ENCODE measurements at regions not wholly inside any gene's neighbourhood (a gene's known extent, or its start where the extent isn't known, plus 50 kb on each side); places are given as distances from the start of the nearest gene placed in this dataset.
"Not testable (repeated sequence)": the region's sequence is repeated elsewhere in the genome, so short reads cannot be mapped to it uniquely, and the experiment has no call there.

DNA sequence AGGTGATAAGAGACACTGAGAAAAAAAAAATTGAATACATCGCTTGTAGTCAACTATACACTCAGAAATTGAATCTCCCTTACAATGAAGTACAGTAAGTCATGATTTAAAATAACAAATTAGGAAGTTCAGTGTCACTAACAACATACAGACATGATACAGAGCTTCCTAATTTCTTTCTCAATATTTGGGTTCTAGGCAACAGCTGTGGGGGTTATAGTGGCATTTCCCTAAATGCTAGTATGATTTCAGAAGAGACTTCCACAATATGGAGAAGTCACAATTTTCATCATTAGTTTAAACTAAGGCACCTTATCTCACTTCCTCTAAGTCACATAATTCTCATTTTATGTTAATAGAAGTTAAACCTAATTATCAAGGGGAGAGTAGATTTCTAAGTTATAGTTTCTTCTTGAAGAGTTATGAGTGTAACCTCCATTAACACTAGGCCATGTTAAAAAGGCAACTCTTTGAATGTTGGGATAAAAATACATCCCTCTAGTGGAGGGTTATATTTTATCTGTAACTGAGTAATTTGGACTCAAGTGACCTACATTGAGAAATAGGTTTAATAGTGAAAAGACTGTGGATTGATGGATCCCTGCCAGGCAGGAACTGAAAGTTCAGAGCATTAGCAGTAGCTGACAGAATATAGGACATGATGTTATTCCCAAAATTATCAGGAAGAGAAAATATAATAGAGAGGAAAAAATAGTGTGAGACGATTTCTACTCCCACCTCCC is 286.0 kb upstream of the SUCLG2 start:
- Mint-ChIP-seq H3K9me3 (peaks cover 7% of the 10 kb centered on the region), H3K4me1 (ENCODE audit: low read depth) (no peaks in the 10 kb centered on the region), H3K4me3 (no peak overlapping the region), H3K27ac (no peak overlapping the region), H3K36me3 (ENCODE audit: low read depth) (no peaks in the 10 kb centered on the region), H3K27me3 (ENCODE audit: insufficient read depth) (no peaks in the 10 kb centered on the region)
- intact Hi-C loops (cut with micrococcal nuclease), result no loop called here
- no peak for DNase-seq (ENCODE audit: low spot score)

DNA sequence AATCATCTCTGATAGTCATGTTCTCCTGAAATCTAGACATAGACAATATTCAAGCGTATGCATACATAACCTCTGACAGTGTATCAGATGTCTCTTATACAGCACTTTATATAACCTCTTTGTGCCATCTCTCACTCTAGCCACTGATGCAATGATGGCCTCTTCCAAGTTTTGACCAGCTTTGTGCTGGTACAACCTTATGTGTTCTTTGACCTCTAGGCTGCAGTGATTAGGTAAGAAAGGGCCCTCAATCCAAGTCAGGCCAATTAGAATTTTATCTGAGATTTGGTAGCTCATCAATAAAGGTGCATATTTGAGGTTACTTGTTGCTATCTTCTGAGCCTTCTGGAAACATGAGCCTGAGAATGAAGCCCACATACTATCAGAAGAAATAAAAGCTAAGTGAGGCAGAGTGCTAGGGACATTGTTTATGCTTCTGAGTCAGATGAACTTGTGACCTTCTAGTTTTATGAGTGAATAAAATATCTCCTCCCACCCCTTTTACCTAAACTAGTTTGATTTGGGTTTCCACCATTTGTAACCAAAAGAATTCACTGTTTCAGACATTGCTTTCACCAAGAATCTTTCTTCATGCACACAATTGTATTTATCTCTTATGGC is 283.2 kb upstream of the SUCLG2 start:
- no peak for DNase-seq (ENCODE audit: low spot score)
- no peaks in the 10 kb centered on the region for H3K4me1 Mint-ChIP-seq (ENCODE audit: low read depth)
- H3K9me3 Mint-ChIP-seq, result peaks cover 7% of the 10 kb centered on the region
- no peak overlapping the region for H3K27ac Mint-ChIP-seq
- no peaks in the 10 kb centered on the region for H3K36me3 Mint-ChIP-seq (ENCODE audit: low read depth)
- H3K4me3 Mint-ChIP-seq, result no peak overlapping the region
- intact Hi-C loops (cut with micrococcal nuclease), result no loop called here
- H3K27me3 Mint-ChIP-seq (ENCODE audit: insufficient read depth), result no peaks in the 10 kb centered on the region

DNA sequence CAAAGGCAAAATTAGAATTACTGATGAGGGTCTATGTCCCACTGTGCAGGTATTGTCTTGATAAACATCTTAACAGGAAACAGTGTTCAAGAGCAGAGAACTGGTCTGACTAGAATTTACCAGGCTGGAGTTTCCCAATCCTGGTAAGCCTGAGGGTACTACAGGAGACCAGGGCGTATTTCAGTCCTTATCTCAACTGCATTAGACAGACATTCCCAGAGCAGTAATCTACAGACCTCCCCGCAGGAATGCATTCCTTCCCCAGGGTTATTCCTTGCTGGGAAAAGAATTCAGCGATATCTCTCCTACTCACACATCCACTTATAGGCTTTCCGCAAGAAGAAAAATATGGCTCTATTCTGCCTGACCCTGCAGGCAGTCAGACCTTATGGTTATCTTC is 276.0 kb upstream of the SUCLG2 start:
- H3K4me1 Mint-ChIP-seq (ENCODE audit: low read depth); DNase-seq (ENCODE audit: low spot score); H3K9me3 Mint-ChIP-seq; H3K27ac Mint-ChIP-seq; H3K4me3 Mint-ChIP-seq; intact Hi-C loops (cut with micrococcal nuclease); H3K27me3 Mint-ChIP-seq (ENCODE audit: insufficient read depth); H3K36me3 Mint-ChIP-seq (ENCODE audit: low read depth): not testable (repeated sequence)

DNA sequence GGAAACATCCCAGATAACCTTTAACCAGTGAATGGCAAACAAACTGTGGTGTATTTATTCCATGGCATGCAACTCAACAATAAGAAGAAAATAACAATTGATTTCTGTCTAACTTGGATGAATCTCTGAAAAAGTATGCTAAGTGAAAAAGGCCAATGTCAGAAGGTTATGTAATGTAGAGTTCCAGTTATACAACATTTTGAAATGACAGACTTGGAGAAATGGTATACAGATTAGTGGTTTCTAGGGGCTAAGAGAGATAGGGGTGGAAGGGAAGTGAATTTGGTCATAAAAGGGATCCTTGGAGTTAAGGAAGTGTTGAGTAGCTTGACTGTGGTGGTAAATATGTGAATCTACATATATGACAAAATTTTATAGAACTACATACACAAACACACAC is 269.4 kb upstream of the SUCLG2 start:
- Mint-ChIP-seq H3K9me3 (no peaks in the 10 kb centered on the region), H3K4me3 (no peak overlapping the region), H3K4me1 (ENCODE audit: low read depth) (no peaks in the 10 kb centered on the region), H3K27me3 (ENCODE audit: insufficient read depth) (no peaks in the 10 kb centered on the region), H3K36me3 (ENCODE audit: low read depth) (no peaks in the 10 kb centered on the region), H3K27ac (no peak overlapping the region)
- no peak for DNase-seq (ENCODE audit: low spot score)
- intact Hi-C loops (cut with micrococcal nuclease), result no loop called here

DNA sequence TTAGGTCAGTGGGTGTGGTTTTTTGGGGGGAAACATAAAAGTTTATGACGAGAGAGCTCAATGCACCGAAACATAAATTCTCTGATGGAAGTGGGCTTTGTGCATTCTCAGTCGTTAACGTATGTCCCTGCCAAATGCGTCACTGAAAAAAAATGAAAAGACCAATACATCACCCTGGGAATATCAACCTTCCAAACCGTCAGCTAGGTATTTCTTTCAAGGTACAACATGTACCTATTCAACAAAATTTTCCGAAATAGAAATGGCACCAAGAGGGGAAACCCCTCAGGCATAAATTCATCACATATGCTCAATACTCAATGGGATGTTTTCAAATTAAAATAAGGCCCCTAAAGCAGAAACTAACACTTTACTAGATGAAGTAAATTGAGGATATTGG is 266.6 kb upstream of the SUCLG2 start:
- H3K27ac Mint-ChIP-seq, result no peak overlapping the region
- no peak overlapping the region for H3K4me3 Mint-ChIP-seq
- intact Hi-C loops (cut with micrococcal nuclease), result no loop called here
- H3K27me3 Mint-ChIP-seq (ENCODE audit: insufficient read depth), result no peaks in the 10 kb centered on the region
- no peaks in the 10 kb centered on the region for H3K36me3 Mint-ChIP-seq (ENCODE audit: low read depth)
- H3K9me3 Mint-ChIP-seq, result no peaks in the 10 kb centered on the region
- no peak for DNase-seq (ENCODE audit: low spot score)
- no peaks in the 10 kb centered on the region for H3K4me1 Mint-ChIP-seq (ENCODE audit: low read depth)

DNA sequence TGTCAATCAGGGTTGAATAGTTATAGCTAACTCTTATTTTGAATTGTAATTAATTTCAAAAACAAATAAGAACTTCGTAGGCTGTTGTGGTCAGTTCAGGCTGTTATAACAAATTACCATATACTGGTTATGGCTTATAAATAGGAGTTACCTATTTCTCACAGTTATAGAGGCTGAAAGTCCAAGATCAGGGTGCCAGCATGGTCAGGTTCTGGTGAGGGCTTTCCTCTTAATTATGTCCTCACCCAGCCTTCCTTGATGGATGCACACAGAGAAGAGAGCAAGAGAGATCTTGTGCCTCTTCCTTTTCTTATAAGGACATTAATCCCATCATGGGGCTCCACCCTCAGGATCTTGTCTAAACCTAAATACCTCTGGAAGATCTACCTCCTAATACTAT is 265.9 kb upstream of the SUCLG2 start:
- no peaks in the 10 kb centered on the region for H3K27me3 Mint-ChIP-seq (ENCODE audit: insufficient read depth)
- DNase-seq (ENCODE audit: low spot score), result no peak
- intact Hi-C loops (cut with micrococcal nuclease), result no loop called here
- no peaks in the 10 kb centered on the region for H3K4me1 Mint-ChIP-seq (ENCODE audit: low read depth)
- no peaks in the 10 kb centered on the region for H3K36me3 Mint-ChIP-seq (ENCODE audit: low read depth)
- H3K4me3 Mint-ChIP-seq, result no peak overlapping the region
- H3K27ac Mint-ChIP-seq, result no peak overlapping the region
- H3K9me3 Mint-ChIP-seq, result no peaks in the 10 kb centered on the region

DNA sequence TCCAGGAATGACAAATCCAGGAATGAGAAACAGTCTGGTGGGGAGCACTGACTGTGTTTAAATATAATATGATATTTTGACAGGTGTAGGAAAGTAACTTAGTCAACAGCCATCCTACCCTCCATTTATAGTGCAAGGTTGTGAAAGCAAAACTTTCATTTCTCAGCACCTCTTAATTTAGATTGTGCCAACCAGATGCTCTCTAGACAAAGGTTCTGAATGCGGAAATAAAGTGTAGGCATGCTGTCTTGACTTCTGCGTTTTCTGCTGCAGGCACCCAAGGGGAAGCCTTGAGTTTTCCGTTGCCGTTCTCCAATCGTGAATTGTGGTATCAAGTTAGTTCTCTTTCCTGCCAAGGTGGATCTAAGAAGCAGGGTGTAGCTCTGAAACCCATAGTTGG is 261.9 kb upstream of the SUCLG2 start:
- Mint-ChIP-seq H3K27me3 (ENCODE audit: insufficient read depth) (no peaks in the 10 kb centered on the region), H3K9me3 (no peaks in the 10 kb centered on the region)
- intact Hi-C loops (cut with micrococcal nuclease), result no loop called here

DNA sequence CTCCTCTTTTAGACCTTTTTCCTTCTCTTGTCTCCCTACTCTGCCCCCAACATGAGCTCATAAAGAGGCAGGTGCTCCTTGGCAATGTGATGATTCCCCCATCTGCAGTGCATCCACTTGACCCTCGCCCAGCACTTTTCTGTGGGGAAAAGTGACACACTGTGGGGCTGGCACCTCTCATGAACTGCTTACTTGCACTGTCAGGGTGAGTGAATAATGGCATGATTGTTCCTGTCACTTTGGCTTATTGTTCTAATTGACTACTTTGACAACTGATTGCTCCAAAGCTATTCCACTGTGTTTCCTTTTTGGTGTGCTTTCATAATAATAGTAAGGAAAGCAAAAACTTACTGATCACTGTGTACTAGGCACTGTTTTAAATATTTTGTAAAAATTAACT is 253.3 kb upstream of the SUCLG2 start:
- Mint-ChIP-seq H3K27me3 (ENCODE audit: insufficient read depth) (no peaks in the 10 kb centered on the region), H3K36me3 (ENCODE audit: low read depth) (no peaks in the 10 kb centered on the region), H3K9me3 (no peaks in the 10 kb centered on the region), H3K4me3 (no peak overlapping the region), H3K4me1 (ENCODE audit: low read depth) (no peaks in the 10 kb centered on the region), H3K27ac (no peak overlapping the region)
- no peak for DNase-seq (ENCODE audit: low spot score)
- intact Hi-C loops (cut with micrococcal nuclease), result no loop called here

More for the DNA sequence above, 261.9 kb upstream of the SUCLG2 start:
- Mint-ChIP-seq H3K27ac (no peak overlapping the region), H3K4me1 (ENCODE audit: low read depth) (no peaks in the 10 kb centered on the region), H3K36me3 (ENCODE audit: low read depth) (no peaks in the 10 kb centered on the region), H3K4me3 (no peak overlapping the region)
- no peak for DNase-seq (ENCODE audit: low spot score)

DNA sequence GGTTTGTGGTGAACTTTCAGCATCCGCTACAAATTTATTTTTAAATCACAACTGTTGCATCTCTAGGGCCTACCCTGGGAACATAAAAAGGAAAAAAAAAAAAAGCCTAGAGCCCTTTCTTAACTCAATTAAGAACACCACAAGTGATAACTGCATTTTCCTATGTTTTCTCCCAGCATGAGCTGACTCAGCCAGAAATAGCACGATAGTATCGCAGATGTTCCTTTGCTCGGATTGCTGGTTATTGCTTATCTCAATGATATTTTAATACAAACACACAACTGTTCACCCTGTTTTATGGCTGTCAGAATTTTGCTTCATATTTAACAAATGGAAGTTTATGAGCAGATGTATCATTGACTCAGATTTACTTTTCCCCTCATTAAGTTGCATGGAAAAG is 251.8 kb upstream of the SUCLG2 start:
- intact Hi-C loops (cut with micrococcal nuclease), result no loop called here
- no peaks in the 10 kb centered on the region for H3K9me3 Mint-ChIP-seq
- DNase-seq (ENCODE audit: low spot score), result no peak
- H3K27me3 Mint-ChIP-seq (ENCODE audit: insufficient read depth), result no peaks in the 10 kb centered on the region
- no peak overlapping the region for H3K27ac Mint-ChIP-seq
- H3K36me3 Mint-ChIP-seq (ENCODE audit: low read depth), result no peaks in the 10 kb centered on the region
- H3K4me1 Mint-ChIP-seq (ENCODE audit: low read depth), result no peaks in the 10 kb centered on the region
- H3K4me3 Mint-ChIP-seq, result no peak overlapping the region

DNA sequence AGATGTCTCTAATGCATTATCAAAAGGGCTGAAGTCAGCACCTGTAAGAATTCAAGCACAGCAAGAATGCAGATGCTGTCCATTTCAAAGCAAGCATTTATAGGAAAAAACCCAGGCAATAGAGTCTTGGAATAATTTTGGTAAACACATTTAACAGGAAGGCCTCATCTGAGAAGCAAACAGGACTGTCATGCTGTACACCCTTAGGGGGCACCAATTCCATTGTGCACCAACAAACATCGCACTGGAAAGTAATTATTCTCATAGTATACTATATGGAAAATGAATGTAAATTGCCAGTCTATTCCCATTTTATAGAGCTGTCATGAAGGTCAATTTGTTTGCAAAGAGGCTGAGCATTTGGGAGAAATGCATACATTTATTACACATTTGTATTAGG is 247.3 kb upstream of the SUCLG2 start:
- no peaks in the 10 kb centered on the region for H3K9me3 Mint-ChIP-seq
- no peaks in the 10 kb centered on the region for H3K36me3 Mint-ChIP-seq (ENCODE audit: low read depth)
- no peaks in the 10 kb centered on the region for H3K4me1 Mint-ChIP-seq (ENCODE audit: low read depth)
- intact Hi-C loops (cut with micrococcal nuclease), result no loop called here
- H3K27ac Mint-ChIP-seq, result no peak overlapping the region
- H3K27me3 Mint-ChIP-seq (ENCODE audit: insufficient read depth), result peaks cover 1% of the 10 kb centered on the region
- no peak for DNase-seq (ENCODE audit: low spot score)
- H3K4me3 Mint-ChIP-seq, result no peak overlapping the region

DNA sequence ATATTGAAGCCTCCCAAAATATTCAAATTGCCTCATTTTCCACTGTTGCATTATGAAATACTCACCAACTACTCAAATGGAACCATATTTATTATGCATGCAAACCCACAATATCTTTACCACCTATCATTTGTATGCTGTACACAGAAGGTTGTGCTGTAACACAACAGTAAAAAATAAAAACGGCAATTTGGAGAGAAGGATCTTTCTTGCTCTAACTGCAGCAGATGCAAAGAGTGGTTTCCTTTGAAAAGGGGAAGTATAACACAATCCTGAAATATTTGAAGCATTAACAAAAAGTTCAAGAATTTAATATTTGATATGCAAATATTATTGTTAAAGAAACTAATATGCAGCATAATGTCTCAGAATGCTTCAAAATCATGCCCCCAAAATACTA is 244.5 kb upstream of the SUCLG2 start:
- no peak overlapping the region for H3K27ac Mint-ChIP-seq
- no peaks in the 10 kb centered on the region for H3K9me3 Mint-ChIP-seq
- H3K36me3 Mint-ChIP-seq (ENCODE audit: low read depth), result no peaks in the 10 kb centered on the region
- DNase-seq (ENCODE audit: low spot score), result no peak
- H3K4me1 Mint-ChIP-seq (ENCODE audit: low read depth), result no peaks in the 10 kb centered on the region
- intact Hi-C loops (cut with micrococcal nuclease), result no loop called here
- H3K27me3 Mint-ChIP-seq (ENCODE audit: insufficient read depth), result peaks cover 1% of the 10 kb centered on the region
- H3K4me3 Mint-ChIP-seq, result no peak overlapping the region

DNA sequence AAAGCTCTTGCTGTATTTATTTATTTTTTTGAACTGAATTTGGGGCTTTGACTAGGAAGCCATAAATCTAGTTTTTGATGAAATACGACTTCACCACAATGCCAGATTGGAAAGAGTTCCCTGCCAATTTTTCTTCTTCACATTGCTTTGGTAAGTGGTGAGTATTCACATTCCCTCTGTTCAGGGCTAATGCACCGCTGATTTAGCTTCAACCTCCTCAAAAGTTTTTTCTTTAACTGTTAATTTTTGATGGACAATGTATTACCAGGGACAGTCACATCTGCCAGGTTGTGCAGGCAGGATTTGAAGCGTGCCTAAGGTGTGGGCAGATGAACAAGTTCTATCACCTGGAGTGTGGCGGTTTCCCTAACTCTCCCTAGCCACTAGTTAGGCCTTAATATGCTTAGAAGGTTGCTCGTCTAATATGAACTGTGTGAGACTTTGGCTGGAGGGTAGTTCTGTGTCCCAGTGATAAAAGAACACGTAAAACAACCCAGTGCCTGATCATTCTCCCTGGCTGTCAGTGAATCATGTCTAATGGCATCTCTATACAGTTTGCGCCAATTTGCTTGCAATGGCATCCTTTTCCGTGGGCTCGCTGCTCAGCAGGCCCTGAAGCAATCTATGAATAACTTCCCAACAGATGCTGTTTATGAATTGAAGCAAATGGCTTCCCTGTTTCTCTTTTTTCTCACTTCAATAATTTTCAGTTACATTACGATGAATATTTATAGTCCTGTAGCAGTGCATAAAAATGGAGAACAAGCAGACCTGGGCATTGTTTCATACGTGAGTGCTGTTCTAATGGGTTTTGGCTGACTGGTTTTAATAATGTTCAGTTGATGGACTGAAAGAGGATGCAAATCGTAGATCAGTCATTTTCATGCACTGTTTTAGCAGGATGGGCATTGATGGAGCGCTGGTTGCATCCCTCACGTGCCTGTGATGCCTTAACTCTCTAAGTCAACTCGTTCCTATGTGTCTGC is 243.2 kb upstream of the SUCLG2 start:
- no peak overlapping the region for H3K4me3 Mint-ChIP-seq
- no peak for DNase-seq (ENCODE audit: low spot score)
- H3K27me3 Mint-ChIP-seq (ENCODE audit: insufficient read depth), result peaks cover 1% of the 10 kb centered on the region
- intact Hi-C loops (cut with micrococcal nuclease), result no loop called here
- no peaks in the 10 kb centered on the region for H3K4me1 Mint-ChIP-seq (ENCODE audit: low read depth)
- no peaks in the 10 kb centered on the region for H3K9me3 Mint-ChIP-seq
- no peak overlapping the region for H3K27ac Mint-ChIP-seq
- H3K36me3 Mint-ChIP-seq (ENCODE audit: low read depth), result no peaks in the 10 kb centered on the region

DNA sequence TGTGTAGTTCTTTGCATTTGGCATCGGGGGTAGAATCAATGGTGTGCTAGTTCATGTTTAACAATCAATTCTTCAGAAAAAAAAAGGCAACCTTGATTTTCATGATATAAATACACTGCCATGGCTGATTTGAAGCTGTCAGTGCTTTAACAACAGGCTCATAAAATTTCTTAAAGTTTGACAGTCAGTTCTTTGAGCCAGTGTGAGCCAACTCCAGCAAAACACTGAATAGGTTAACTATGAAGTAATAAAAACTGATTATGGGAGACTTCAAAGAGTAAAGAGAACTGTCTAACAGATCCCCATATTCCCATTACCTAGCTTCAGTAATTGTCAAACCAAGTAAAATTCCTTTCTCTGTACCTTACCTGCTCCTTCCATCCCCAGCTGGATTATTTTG is 241.7 kb upstream of the SUCLG2 start:
- Mint-ChIP-seq H3K4me1 (ENCODE audit: low read depth) (no peaks in the 10 kb centered on the region), H3K27ac (no peak overlapping the region), H3K36me3 (ENCODE audit: low read depth) (no peaks in the 10 kb centered on the region), H3K27me3 (ENCODE audit: insufficient read depth) (peaks cover 1% of the 10 kb centered on the region), H3K4me3 (no peak overlapping the region), H3K9me3 (no peaks in the 10 kb centered on the region)
- DNase-seq (ENCODE audit: low spot score), result no peak
- intact Hi-C loops (cut with micrococcal nuclease), result no loop called here
